GM23338 (cell line): ENCODE measurements at regions not wholly inside any gene's neighbourhood (a gene's known extent, or its start where the extent isn't known, plus 50 kb on each side); places are given as distances from the start of the nearest gene placed in this dataset.
A peak's percentile ranks its signal among the peaks of the same experiment; 100 is the strongest.

Experiments used
- ATAC-seq: fragments of 200-7000 bp; cut with Tn5 transposase; 3 replicates; pipeline ENCODE4 v1.9.1; 2020
- DNase-seq: peaks from one replicate; pipeline ENCODE4 v3.0.0-alpha.2; 2015; ENCODE audit warnings: low spot score
- H2AFZ ChIP-seq: fragments of 200-600 bp; sonication (generic); 2 replicates; pipeline ENCODE4 v1.8.0; 2016; ENCODE audit warnings: antibody characterized with exemption, mild to moderate bottlenecking, moderate library complexity
- H3F3A ChIP-seq: fragments of 200-600 bp; sonication (generic); replicated peaks from 2 replicates; pipeline ENCODE4 v1.8.0; 2017; ENCODE audit warnings: antibody characterized with exemption, mixed run types, low read depth
- H3K27ac ChIP-seq: fragments of 200-600 bp; sonication (generic); 2 replicates; pipeline ENCODE4 v1.6.1; 2016; ENCODE audit warnings: low read depth
- H3K27me3 ChIP-seq: fragments of 200-600 bp; sonication (generic); 2 replicates; pipeline ENCODE4 v1.8.0; 2016; ENCODE audit warnings: mild to moderate bottlenecking, mixed run types, moderate library complexity; ENCODE audit not compliant: insufficient read depth
- H3K36me3 ChIP-seq: fragments of 200-600 bp; sonication (generic); 2 replicates; pipeline ENCODE4 v1.8.0; 2016; ENCODE audit warnings: mild to moderate bottlenecking; ENCODE audit not compliant: insufficient read depth
- H3K4me1 ChIP-seq: fragments of 200-600 bp; sonication (generic); 2 replicates; pipeline ENCODE4 v1.8.0; 2016; ENCODE audit warnings: mild to moderate bottlenecking, moderate library complexity; ENCODE audit not compliant: insufficient read depth
- H3K4me2 ChIP-seq: fragments of 200-600 bp; sonication (generic); 2 replicates; pipeline ENCODE4 v1.7.1; 2017; ENCODE audit warnings: mixed run types
- H3K4me3 ChIP-seq: fragments of 200-600 bp; sonication (generic); 2 replicates; pipeline ENCODE4 v1.6.1; 2016; ENCODE audit warnings: mixed run types
- H3K79me2 ChIP-seq: fragments of 200-600 bp; sonication (generic); replicated peaks from 2 replicates; pipeline ENCODE4 v1.8.0; 2017; ENCODE audit warnings: mild to moderate bottlenecking; ENCODE audit not compliant: insufficient read depth
- H3K9me2 ChIP-seq: fragments of 200-600 bp; sonication (generic); 2 replicates; pipeline ENCODE4 v1.8.0; 2017; ENCODE audit not compliant: insufficient read depth
- H4K20me1 ChIP-seq: fragments of 200-600 bp; sonication (generic); replicated peaks from 2 replicates; pipeline ENCODE4 v1.8.0; 2017; ENCODE audit warnings: mild to moderate bottlenecking; ENCODE audit not compliant: insufficient read depth
- H3K27ac Mint-ChIP-seq: 2 replicates; pipeline ENCODE4 v1.8.0; 2020; ENCODE audit warnings: inconsistent platforms, mild to moderate bottlenecking, moderate library complexity, mixed read lengths
- H3K27me3 Mint-ChIP-seq: 3 replicates; pipeline ENCODE4 v1.8.0; 2022; ENCODE audit warnings: low read depth, mild to moderate bottlenecking, moderate library complexity, mixed read lengths, inconsistent platforms; ENCODE audit not compliant: insufficient read depth, poor library complexity
- H3K36me3 Mint-ChIP-seq: 3 replicates; pipeline ENCODE4 v1.8.0; 2021; ENCODE audit warnings: low read depth, mild to moderate bottlenecking, inconsistent platforms, moderate library complexity, mixed read lengths
- H3K4me1 Mint-ChIP-seq: 3 replicates; pipeline ENCODE4 v1.8.0; 2020; ENCODE audit warnings: mild to moderate bottlenecking, inconsistent platforms, mixed read lengths
- H3K4me3 Mint-ChIP-seq: 3 replicates; pipeline ENCODE4 v1.8.0; 2021; ENCODE audit warnings: moderate library complexity, mild to moderate bottlenecking, inconsistent platforms, mixed read lengths
- H3K9me3 Mint-ChIP-seq: 3 replicates; pipeline ENCODE4 v1.8.0; 2020; ENCODE audit warnings: moderate library complexity, mild to moderate bottlenecking, inconsistent platforms, mixed read lengths
- CREB1 ChIP-seq: fragments of 250-450 bp; sonication (Bioruptor Pico); IDR thresholded peaks from 2 replicates; pipeline ENCODE4 v1.5.0; 2020; ENCODE audit warnings: low read depth, mild to moderate bottlenecking, moderate library complexity
- EZH2 ChIP-seq: fragments of 200-600 bp; sonication (generic); IDR thresholded peaks from one replicate; pipeline ENCODE4 v1.8.0; 2017; ENCODE audit warnings: antibody characterized with exemption, mild to moderate bottlenecking, low read depth; ENCODE audit not compliant: unreplicated experiment
- EZH2phosphoT487 ChIP-seq: fragments of 200-600 bp; sonication (generic); IDR thresholded peaks from one replicate; pipeline ENCODE4 v1.8.1; 2018; ENCODE audit warnings: antibody characterized with exemption; ENCODE audit not compliant: unreplicated experiment
- JUNB ChIP-seq: IDR thresholded peaks from one replicate; pipeline ENCODE4 v1.6.1; 2016; ENCODE audit warnings: antibody characterized with exemption; ENCODE audit not compliant: unreplicated experiment
- NANOG ChIP-seq: IDR thresholded peaks from 2 replicates; pipeline ENCODE4 v1.6.1; 2016; ENCODE audit warnings: antibody characterized with exemption, borderline replicate concordance
- POLR2AphosphoS5 ChIP-seq: IDR thresholded peaks from 2 replicates; pipeline ENCODE4 v1.6.1; 2016; ENCODE audit warnings: antibody characterized with exemption, low read depth
- STAT1 ChIP-seq: IDR thresholded peaks from one replicate; pipeline ENCODE4 v1.6.1; 2016; ENCODE audit warnings: antibody characterized with exemption; ENCODE audit not compliant: unreplicated experiment
- ZNF114 ChIP-seq: fragments of 250-450 bp; sonication (Bioruptor Pico); IDR thresholded peaks from 2 replicates; pipeline ENCODE4 v1.5.0; 2020; ENCODE audit warnings: mild to moderate bottlenecking, moderate library complexity
- ZNF331 ChIP-seq: fragments of 250-450 bp; sonication (Bioruptor Pico); IDR thresholded peaks from 2 replicates; pipeline ENCODE4 v1.5.0; 2020; ENCODE audit warnings: low read depth, mild to moderate bottlenecking, moderate library complexity
- TF ChIP-seq, protein P1 (sequence below), 2 experiments: fragments of 200-600 bp in 1 of 2; sonication (generic) in 1 of 2; conservative IDR thresholded peaks; 2 replicates each; pipeline versions ENCODE4 v1.5.1 to v1.6.1; 2016 to 2017; ENCODE audit warnings: antibody characterized with exemption in 2 of 2, low read depth in 2 of 2, mild to moderate bottlenecking in 2 of 2, moderate library complexity in 1 of 2
- TF ChIP-seq, protein P2 (sequence below): IDR thresholded peaks from one replicate; pipeline ENCODE4 v1.6.1; 2018; ENCODE audit warnings: antibody characterized with exemption; ENCODE audit not compliant: unreplicated experiment
- TF ChIP-seq, protein P3 (sequence below): IDR thresholded peaks from 2 replicates; pipeline ENCODE4 v1.6.1; 2016; ENCODE audit warnings: antibody characterized with exemption
- TF ChIP-seq, protein P4 (sequence below): fragments of 250-450 bp; sonication (Bioruptor Pico); IDR thresholded peaks from 2 replicates; pipeline ENCODE4 v1.5.0; 2020; ENCODE audit warnings: mild to moderate bottlenecking, moderate library complexity

DNA sequence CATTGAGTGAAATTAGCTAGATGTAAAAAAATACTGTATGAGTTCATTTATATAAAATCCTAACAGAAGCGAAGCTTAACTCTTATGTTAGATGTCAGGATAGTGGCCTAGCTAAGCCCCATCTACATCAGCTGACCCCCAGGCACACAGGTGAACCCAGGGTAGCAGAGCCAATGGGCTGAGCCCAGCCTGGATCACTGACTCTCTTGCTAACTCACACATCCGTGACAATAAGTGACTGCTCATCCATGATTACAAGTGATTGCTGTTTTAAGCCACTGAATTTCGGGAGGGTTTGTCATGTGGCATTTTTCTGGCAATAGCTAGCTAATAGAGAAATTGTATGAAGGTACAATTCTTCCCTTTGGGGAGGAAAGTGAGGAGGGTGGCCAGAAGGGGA, 55.2 kb upstream of the COG2 start:
- TF ChIP-seq, protein P1, sequence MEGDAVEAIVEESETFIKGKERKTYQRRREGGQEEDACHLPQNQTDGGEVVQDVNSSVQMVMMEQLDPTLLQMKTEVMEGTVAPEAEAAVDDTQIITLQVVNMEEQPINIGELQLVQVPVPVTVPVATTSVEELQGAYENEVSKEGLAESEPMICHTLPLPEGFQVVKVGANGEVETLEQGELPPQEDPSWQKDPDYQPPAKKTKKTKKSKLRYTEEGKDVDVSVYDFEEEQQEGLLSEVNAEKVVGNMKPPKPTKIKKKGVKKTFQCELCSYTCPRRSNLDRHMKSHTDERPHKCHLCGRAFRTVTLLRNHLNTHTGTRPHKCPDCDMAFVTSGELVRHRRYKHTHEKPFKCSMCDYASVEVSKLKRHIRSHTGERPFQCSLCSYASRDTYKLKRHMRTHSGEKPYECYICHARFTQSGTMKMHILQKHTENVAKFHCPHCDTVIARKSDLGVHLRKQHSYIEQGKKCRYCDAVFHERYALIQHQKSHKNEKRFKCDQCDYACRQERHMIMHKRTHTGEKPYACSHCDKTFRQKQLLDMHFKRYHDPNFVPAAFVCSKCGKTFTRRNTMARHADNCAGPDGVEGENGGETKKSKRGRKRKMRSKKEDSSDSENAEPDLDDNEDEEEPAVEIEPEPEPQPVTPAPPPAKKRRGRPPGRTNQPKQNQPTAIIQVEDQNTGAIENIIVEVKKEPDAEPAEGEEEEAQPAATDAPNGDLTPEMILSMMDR (conservative IDR thresholded peaks at IDR 0.05; ENCODE audit: low read depth in 2 of 2), result no peak
- TF ChIP-seq EZH2phosphoT487, result no peak
- no peak for TF ChIP-seq NANOG
- TF ChIP-seq, protein P2, sequence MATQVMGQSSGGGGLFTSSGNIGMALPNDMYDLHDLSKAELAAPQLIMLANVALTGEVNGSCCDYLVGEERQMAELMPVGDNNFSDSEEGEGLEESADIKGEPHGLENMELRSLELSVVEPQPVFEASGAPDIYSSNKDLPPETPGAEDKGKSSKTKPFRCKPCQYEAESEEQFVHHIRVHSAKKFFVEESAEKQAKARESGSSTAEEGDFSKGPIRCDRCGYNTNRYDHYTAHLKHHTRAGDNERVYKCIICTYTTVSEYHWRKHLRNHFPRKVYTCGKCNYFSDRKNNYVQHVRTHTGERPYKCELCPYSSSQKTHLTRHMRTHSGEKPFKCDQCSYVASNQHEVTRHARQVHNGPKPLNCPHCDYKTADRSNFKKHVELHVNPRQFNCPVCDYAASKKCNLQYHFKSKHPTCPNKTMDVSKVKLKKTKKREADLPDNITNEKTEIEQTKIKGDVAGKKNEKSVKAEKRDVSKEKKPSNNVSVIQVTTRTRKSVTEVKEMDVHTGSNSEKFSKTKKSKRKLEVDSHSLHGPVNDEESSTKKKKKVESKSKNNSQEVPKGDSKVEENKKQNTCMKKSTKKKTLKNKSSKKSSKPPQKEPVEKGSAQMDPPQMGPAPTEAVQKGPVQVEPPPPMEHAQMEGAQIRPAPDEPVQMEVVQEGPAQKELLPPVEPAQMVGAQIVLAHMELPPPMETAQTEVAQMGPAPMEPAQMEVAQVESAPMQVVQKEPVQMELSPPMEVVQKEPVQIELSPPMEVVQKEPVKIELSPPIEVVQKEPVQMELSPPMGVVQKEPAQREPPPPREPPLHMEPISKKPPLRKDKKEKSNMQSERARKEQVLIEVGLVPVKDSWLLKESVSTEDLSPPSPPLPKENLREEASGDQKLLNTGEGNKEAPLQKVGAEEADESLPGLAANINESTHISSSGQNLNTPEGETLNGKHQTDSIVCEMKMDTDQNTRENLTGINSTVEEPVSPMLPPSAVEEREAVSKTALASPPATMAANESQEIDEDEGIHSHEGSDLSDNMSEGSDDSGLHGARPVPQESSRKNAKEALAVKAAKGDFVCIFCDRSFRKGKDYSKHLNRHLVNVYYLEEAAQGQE, result no peak
- TF ChIP-seq, protein P3, sequence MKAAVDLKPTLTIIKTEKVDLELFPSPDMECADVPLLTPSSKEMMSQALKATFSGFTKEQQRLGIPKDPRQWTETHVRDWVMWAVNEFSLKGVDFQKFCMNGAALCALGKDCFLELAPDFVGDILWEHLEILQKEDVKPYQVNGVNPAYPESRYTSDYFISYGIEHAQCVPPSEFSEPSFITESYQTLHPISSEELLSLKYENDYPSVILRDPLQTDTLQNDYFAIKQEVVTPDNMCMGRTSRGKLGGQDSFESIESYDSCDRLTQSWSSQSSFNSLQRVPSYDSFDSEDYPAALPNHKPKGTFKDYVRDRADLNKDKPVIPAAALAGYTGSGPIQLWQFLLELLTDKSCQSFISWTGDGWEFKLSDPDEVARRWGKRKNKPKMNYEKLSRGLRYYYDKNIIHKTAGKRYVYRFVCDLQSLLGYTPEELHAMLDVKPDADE, result no peak
- TF ChIP-seq ZNF114 (CRISPR knock-in tag), result no peak
- TF ChIP-seq JUNB, result no peak
- TF ChIP-seq, protein P4, sequence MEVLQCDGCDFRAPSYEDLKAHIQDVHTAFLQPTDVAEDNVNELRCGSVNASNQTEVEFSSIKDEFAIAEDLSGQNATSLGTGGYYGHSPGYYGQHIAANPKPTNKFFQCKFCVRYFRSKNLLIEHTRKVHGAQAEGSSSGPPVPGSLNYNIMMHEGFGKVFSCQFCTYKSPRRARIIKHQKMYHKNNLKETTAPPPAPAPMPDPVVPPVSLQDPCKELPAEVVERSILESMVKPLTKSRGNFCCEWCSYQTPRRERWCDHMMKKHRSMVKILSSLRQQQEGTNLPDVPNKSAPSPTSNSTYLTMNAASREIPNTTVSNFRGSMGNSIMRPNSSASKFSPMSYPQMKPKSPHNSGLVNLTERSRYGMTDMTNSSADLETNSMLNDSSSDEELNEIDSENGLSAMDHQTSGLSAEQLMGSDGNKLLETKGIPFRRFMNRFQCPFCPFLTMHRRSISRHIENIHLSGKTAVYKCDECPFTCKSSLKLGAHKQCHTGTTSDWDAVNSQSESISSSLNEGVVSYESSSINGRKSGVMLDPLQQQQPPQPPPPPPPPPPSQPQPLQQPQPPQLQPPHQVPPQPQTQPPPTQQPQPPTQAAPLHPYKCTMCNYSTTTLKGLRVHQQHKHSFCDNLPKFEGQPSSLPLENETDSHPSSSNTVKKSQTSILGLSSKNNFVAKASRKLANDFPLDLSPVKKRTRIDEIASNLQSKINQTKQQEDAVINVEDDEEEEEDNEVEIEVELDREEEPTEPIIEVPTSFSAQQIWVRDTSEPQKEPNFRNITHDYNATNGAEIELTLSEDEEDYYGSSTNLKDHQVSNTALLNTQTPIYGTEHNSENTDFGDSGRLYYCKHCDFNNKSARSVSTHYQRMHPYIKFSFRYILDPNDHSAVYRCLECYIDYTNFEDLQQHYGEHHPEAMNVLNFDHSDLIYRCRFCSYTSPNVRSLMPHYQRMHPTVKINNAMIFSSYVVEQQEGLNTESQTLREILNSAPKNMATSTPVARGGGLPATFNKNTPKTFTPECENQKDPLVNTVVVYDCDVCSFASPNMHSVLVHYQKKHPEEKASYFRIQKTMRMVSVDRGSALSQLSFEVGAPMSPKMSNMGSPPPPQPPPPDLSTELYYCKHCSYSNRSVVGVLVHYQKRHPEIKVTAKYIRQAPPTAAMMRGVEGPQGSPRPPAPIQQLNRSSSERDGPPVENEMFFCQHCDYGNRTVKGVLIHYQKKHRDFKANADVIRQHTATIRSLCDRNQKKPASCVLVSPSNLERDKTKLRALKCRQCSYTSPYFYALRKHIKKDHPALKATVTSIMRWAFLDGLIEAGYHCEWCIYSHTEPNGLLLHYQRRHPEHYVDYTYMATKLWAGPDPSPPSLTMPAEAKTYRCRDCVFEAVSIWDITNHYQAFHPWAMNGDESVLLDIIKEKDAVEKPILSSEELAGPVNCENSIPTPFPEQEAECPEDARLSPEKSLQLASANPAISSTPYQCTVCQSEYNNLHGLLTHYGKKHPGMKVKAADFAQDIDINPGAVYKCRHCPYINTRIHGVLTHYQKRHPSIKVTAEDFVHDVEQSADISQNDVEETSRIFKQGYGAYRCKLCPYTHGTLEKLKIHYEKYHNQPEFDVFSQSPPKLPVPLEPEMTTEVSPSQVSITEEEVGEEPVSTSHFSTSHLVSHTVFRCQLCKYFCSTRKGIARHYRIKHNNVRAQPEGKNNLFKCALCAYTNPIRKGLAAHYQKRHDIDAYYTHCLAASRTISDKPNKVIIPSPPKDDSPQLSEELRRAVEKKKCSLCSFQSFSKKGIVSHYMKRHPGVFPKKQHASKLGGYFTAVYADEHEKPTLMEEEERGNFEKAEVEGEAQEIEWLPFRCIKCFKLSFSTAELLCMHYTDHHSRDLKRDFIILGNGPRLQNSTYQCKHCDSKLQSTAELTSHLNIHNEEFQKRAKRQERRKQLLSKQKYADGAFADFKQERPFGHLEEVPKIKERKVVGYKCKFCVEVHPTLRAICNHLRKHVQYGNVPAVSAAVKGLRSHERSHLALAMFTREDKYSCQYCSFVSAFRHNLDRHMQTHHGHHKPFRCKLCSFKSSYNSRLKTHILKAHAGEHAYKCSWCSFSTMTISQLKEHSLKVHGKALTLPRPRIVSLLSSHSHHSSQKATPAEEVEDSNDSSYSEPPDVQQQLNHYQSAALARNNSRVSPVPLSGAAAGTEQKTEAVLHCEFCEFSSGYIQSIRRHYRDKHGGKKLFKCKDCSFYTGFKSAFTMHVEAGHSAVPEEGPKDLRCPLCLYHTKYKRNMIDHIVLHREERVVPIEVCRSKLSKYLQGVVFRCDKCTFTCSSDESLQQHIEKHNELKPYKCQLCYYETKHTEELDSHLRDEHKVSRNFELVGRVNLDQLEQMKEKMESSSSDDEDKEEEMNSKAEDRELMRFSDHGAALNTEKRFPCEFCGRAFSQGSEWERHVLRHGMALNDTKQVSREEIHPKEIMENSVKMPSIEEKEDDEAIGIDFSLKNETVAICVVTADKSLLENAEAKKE (CRISPR knock-in tag), result no peak
- no peak for TF ChIP-seq ZNF331 (CRISPR knock-in tag)
- no peak for TF ChIP-seq EZH2
- no peak for TF ChIP-seq POLR2AphosphoS5
- TF ChIP-seq STAT1, result no peak
- TF ChIP-seq CREB1 (CRISPR knock-in tag), result no peak
- H3K79me2 ChIP-seq, result no peaks in the 10 kb centered on the region
- ATAC-seq, result peak; percentile 50
- Mint-ChIP-seq H3K27me3 (peaks cover 2% of the 10 kb centered on the region), H3K9me3 (peaks cover 4% of the 10 kb centered on the region; the same call in 2 of the 3 replicates), H3K36me3 (0 out of 3 replicates have a peak, but pooled peaks cover 1% of the 10 kb centered on the region), H3K27ac (no peak overlapping the region), H3K4me3 (no peak overlapping the region), H3K4me1 (peaks cover 18% of the 10 kb centered on the region; the same call in 2 of the 3 replicates)
- no peak overlapping the region for H2AFZ ChIP-seq
- H3K9me2 ChIP-seq, result no peaks in the 10 kb centered on the region
- H3K27ac ChIP-seq, result 0 out of 2 replicates have a peak overlapping the region, but pooled peaks have one; percentile 16
- H3K4me2 ChIP-seq, result no peak overlapping the region
- no peaks in the 10 kb centered on the region for H3K36me3 ChIP-seq
- H3F3A ChIP-seq, result no peaks in the 10 kb centered on the region
- no peak overlapping the region for H3K4me3 ChIP-seq
- DNase-seq, result no peak
- H4K20me1 ChIP-seq, result no peaks in the 10 kb centered on the region
- H3K27me3 ChIP-seq, result no peaks in the 10 kb centered on the region
- H3K4me1 ChIP-seq, result peaks cover 15% of the 10 kb centered on the region
